GM12891 (cell line): ENCODE measurements at regions not wholly inside any gene's neighbourhood (a gene's known extent, or its start where the extent isn't known, plus 50 kb on each side); places are given as distances from the start of the nearest gene placed in this dataset.

Source experiments
- POLR2A ChIP-seq: IDR thresholded peaks from 2 replicates; pipeline ENCODE4 v1.6.1; 2011; ENCODE audit warnings: low read depth, low read length, control low read depth
- POLR2AphosphoS5 ChIP-seq: IDR thresholded peaks from 2 replicates; pipeline ENCODE4 v1.6.1; 2011; ENCODE audit warnings: low read depth, low read length, control low read depth
- POU2F2 ChIP-seq: IDR thresholded peaks from 2 replicates; pipeline ENCODE4 v1.6.1; 2011; ENCODE audit warnings: low read depth, mild to moderate bottlenecking, control low read depth, low read length, moderate library complexity
- SPI1 ChIP-seq: IDR thresholded peaks from 2 replicates; pipeline ENCODE4 v1.6.1; 2011; ENCODE audit warnings: low read depth, low read length, control low read depth
- TAF1 ChIP-seq: IDR thresholded peaks from 2 replicates; pipeline ENCODE4 v1.6.1; 2011; ENCODE audit warnings: low read depth, low read length, control low read depth

DNA sequence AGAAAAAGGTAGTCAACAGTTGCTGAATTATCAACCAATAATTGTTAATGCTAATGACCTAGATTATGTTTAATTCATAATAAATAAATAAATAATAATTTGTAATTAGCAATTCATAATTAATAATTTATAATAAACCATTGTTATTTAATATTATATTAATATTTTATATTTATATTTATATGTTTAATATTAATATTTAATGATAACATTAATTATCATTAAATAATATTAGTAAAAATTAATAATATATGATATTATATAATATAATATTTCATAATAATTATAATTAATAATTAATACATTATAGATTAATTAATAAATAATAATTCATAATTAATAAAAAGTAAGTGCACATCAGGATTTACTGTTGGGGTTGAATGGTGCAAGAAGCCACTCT lies 389.4 kb upstream of the RGPD4 start:
- TF ChIP-seq POLR2A (no peak), POLR2AphosphoS5 (no peak), TAF1 (no peak), SPI1 (no peak), POU2F2 (no peak)
